ENCODE measurements at regions not wholly inside any gene's neighbourhood (a gene's known extent, or its start where the extent isn't known, plus 50 kb on each side); places are given as distances from the start of the nearest gene placed in this dataset.
"Not testable (repeated sequence)": the region's sequence is repeated elsewhere in the genome, so short reads cannot be mapped to it uniquely, and the experiment has no call there.

DNA sequence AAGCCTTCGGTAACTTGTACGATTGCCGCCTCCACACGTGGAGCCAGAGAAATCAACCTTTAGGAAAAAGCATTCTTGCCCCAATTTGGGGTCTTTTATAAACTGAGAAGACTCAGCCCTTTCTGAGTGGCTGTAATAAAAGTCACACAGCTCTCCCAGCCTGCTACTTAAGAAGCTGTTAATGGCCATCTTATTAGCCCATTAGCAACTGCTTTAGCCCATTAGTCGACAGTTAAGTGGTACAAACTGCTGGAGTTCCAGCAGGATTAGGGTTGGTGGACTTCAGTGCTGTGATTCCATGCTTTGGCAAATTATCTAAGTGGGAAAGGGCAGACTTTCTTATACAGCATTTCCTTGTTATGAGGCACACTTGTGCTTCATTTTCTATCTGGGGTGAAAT lies 461.3 kb downstream of the RPS6KC1 start:
- no peak for ATAC-seq
- intact Hi-C loops (cut with DNase I), result no loop called here
- DNase-seq (ENCODE audit: low spot score), result no peak

DNA sequence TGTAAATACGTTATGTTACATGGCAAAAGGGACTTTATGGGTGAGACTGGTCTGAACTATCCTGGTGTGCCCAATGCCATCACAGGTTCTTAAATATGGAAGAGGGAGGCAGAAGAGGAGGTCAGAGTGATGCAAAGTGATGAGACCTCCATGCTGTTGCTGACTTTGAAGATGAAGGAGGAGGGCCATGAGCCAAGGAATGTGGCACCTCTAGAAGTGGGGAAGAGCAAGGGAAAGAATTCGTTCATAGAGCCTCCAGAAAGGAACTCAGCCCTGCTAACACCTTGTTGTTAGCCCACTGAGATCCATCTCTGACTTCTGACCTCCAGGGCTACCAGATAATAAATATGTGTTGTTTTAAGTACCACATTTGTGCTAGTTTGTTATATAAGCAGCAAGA lies 462.0 kb downstream of the RPS6KC1 start:
- DNase-seq (ENCODE audit: low spot score) (no peak), ATAC-seq (no peak)
- intact Hi-C loops (cut with DNase I), result no loop called here

GRCh38 chr1:213514408-213515179 lies 463.6 kb downstream of the RPS6KC1 start:
- intact Hi-C loops (cut with DNase I); ATAC-seq; DNase-seq (ENCODE audit: low spot score): not testable (repeated sequence)

DNA sequence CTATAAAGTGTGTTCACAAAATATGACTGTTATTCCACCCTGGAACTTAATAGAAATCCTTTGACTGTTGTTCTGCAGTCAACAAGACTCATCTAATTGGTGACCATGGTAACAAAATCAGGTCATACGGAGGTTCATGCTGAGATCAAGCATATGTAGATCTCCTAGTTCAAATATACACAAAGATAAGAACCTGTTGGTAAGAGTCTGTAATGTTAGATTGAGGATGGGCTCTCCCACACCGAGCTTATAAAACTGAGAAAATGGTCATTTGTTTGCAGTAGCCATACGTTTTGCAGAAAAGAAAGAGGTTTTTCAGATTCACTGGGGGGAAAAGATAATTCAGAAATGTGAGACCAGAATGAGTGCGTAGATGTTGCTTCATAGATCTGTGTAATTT lies 468.1 kb downstream of the RPS6KC1 start:
- ATAC-seq (no peak), DNase-seq (ENCODE audit: low spot score) (no peak)
- intact Hi-C loops (cut with DNase I), result no loop called here

- intact Hi-C loops (cut with DNase I), result no loop called here
- ATAC-seq (no peak), DNase-seq (ENCODE audit: low spot score) (no peak)
Observed at GRCh38 chr1:213521206-213521605, 466.6 kb upstream of the PROX1 start.

- intact Hi-C loops (cut with DNase I), result no loop called here
- DNase-seq (ENCODE audit: low spot score), result no peak
- no peak for ATAC-seq
Observed at GRCh38 chr1:213523781-213524398, 463.9 kb upstream of the PROX1 start.

GRCh38 chr1:213526306-213526705 lies 461.5 kb upstream of the PROX1 start:
- intact Hi-C loops (cut with DNase I), result no loop called here
- DNase-seq (ENCODE audit: low spot score), result no peak
- no peak for ATAC-seq

DNA sequence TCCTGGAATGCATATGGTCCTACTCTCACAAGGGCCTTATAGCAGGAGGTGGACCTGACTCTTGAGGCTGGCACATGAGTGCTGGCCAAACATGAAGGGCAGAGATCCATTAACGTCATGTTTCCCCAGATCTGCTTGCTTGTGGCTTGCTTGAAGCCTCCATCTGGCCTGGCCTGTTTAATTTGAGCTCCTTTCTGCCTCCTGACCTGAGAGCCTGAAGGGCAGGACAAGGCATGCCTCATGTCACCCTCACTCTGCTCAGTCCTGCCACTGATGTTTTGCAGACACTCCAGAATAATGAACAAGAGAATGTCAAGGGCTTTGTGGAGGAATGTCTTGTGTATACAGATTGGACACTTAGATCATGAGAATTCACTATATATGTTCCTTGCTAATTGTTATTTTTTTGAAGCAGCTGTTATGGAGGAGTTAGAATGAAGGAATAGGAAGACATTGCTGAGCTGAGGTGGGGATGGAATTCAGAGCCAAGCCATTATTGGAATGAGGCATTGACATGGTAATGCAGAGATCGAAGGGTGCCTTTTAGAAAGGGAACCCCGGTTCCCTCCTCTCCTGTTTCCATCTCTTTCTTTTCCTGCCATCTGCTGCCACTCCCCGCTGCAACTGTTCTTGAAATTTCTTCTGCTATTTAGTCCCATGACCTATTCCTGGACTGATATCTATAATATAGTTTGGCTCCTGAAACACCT lies 457.0 kb upstream of the PROX1 start:
- intact Hi-C loops (cut with DNase I), result no loop called here
- ATAC-seq, result no peak
- DNase-seq (ENCODE audit: low spot score), result no peak

DNA sequence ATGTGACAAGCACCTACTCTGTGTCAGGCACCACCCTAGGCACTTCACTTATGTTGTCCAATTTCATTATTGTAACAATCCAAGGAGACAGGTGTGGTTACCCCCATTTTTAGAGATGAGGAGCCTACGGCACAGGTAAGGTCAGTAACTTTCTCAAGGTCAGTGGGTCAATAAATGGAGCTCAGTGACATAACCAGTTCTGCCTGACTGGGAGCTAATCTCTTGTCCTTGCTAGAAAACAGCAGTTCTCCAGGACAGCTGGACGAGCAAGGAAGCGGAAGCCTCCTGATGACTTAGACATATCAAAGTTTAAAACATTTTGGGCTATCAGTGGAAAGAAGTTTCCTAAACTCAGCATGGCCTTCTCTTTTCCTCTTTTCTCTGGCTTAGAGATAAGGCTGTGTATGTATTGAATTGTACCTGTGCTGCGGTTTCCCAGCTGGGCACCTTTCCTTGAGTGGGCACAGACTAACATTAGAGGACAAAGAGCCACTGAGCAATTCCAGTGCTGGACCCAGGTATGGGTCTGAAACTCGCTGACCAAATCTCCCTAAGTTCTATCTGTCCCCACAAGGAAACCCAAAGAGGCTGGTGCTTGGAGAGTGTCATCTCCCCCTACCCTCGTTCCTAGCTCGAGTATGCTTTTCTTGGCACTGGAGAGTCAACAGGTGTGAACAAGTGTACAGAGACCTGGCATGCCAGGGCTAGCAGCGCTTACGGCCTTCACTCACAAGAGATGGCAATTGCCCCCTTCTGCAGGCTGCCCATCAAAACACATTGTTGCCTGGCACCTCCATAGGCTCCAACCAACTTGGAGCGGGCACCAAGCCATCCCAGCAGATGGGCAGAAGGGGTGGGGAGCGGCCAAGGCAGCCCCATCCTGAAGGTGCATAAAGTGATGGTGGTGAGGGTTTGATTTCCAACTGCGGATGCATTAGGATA lies 456.1 kb upstream of the PROX1 start:
- intact Hi-C loops (cut with DNase I), result no loop called here
- ATAC-seq (no peak), DNase-seq (ENCODE audit: low spot score) (no peak)

GRCh38 chr1:213533125-213533524 lies 454.6 kb upstream of the PROX1 start:
- intact Hi-C loops (cut with DNase I), result no loop called here
- ATAC-seq (no peak), DNase-seq (ENCODE audit: low spot score) (no peak)

- DNase-seq (ENCODE audit: low spot score) (no peak), ATAC-seq (no peak)
- intact Hi-C loops (cut with DNase I), result no loop called here
Observed at GRCh38 chr1:213535679-213536078, 452.1 kb upstream of the PROX1 start.

- no peak for DNase-seq (ENCODE audit: low spot score)
- intact Hi-C loops (cut with DNase I), result no loop called here
- ATAC-seq, result no peak
Observed at GRCh38 chr1:213538251-213538650, 449.5 kb upstream of the PROX1 start.

DNA sequence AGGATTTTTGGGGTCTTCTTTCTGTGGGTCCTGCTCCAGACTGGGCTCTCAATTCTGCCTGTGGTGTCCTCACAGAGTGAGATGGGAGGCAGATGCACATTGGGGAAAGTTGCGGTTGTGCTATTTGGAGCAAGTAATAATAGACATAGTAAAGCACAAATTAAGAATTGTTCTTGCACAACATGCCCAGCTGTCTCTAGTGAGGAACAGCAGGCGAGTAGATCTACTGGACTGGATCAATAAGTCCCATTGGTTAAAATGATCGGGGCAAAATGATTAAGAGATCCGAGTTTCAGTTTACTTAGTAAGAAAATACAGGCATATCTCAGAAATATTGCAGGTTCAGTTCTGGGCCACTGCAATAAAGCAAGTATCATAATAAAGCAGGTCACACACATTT lies 448.3 kb upstream of the PROX1 start:
- ATAC-seq (no peak), DNase-seq (ENCODE audit: low spot score) (no peak)
- intact Hi-C loops (cut with DNase I), result no loop called here

DNA sequence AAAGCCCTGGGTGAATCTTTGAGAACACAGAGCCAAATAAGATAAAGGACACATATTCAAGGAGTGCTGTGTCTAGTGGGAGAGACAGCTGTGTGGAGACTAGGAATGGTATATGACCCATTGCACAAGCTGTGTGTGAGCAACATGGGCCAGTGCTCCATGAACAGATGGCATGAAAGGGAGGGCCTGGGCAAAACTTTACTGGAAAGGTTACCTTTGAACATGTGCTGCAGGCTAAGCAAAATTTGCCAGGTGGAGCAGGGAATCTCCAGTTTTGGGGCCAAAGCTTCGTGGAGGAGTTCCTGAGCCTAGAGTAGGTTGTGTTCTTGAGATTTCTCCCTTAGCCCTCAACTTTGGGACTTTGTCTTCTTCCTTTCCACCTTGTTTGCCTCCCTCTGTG lies 446.1 kb upstream of the PROX1 start:
- no peak for DNase-seq (ENCODE audit: low spot score)
- intact Hi-C loops (cut with DNase I), result no loop called here
- ATAC-seq, result no peak

DNA sequence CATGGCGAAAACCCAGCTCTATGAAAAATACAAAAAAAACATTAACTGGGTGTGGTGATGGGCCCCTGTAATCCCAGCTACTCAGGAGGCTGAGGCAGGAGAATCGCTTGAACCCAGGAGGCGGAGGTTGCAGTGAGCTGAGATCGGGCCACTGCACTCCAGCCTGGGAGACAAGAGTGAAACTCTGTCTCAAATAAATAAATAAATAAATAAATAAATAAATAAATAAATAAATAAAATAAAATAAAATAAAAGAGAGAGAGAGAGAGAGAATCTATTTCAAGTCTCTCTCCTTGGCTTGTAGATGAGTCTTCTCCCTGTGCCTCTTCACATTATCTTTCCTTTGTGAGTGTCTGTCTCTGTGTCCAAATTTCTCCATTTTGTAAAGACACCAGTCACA lies 442.6 kb upstream of the PROX1 start:
- ATAC-seq; DNase-seq (ENCODE audit: low spot score); intact Hi-C loops (cut with DNase I): not testable (repeated sequence)

GRCh38 chr1:213549982-213550381 lies 437.8 kb upstream of the PROX1 start:
- DNase-seq (ENCODE audit: low spot score) (no peak), ATAC-seq (no peak)
- intact Hi-C loops (cut with DNase I), result no loop called here

- DNase-seq (ENCODE audit: low spot score) (no peak), ATAC-seq (no peak)
- intact Hi-C loops (cut with DNase I), result no loop called here
Observed at GRCh38 chr1:213550804-213551203, 437.0 kb upstream of the PROX1 start.

GRCh38 chr1:213552045-213552444 lies 435.7 kb upstream of the PROX1 start:
- DNase-seq (ENCODE audit: low spot score) (no peak), ATAC-seq (no peak)
- intact Hi-C loops (cut with DNase I), result no loop called here

DNA sequence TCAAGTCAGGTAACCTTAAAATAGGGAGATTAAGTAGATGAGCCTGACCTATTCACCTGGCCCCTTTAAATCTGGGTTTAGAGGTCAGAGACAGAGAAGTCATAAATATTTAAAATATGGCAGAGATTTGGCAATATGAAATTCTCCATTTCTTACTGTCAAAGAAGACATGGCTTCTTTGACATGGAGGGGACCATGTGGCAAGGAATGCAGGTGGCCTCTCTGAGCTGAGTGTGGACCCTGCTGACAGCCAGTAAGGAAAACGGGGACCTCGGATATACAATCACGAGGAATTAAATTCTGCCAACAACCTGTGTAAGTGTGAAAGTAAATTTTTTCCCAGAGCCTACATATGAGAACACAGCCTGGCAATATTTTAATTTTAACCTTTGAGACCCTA lies 427.5 kb upstream of the PROX1 start:
- no peak for DNase-seq (ENCODE audit: low spot score)
- no peak for ATAC-seq
- intact Hi-C loops (cut with DNase I), result no loop called here
